ENCODE measurements at regions not wholly inside any gene's neighbourhood (a gene's known extent, or its start where the extent isn't known, plus 50 kb on each side); places are given as distances from the start of the nearest gene placed in this dataset.

DNA sequence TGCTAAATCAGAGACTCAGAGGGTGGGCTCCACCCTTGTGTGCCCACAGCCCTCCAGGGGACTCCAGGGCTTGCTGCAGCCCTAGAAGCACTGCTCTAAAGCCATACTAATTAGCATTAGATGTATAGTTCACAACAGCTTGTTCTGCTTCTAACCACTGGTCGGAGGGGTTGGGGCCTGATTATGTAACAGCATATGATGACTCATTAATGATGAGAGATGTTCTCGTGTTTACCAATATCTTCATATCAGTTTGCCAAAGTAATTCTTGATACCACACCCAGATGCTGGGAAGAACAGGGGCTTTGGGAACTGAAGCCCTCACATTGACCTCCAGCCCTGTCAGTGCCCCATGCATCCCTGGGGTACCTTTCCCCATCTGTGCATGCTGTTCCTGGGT is 104.1 kb upstream of the FOXA2 start (continued):
- no peak for TF ChIP-seq ZBTB20 (CRISPR knock-in tag; IDR thresholded peaks at IDR 0.05; ENCODE audit: borderline replicate concordance, low read depth)
- TF ChIP-seq POLR2A (IDR thresholded peaks at IDR 0.05; ENCODE audit: insufficient read depth in 1 of 2, low read depth in 2 of 2, low read length in 2 of 2) = no peak
- no peak for TF ChIP-seq WIZ (CRISPR knock-in tag; IDR thresholded peaks at IDR 0.05)
- TF ChIP-seq TRIM24 (CRISPR knock-in tag; IDR thresholded peaks at IDR 0.05) = no peak
- no peak for TF ChIP-seq HOXD1 (CRISPR knock-in tag; IDR thresholded peaks at IDR 0.05)
- TF ChIP-seq KAT2B (IDR thresholded peaks at IDR 0.05; ENCODE audit: borderline replicate concordance, low read depth, low read length) = no peak
- TF ChIP-seq, protein P1, sequence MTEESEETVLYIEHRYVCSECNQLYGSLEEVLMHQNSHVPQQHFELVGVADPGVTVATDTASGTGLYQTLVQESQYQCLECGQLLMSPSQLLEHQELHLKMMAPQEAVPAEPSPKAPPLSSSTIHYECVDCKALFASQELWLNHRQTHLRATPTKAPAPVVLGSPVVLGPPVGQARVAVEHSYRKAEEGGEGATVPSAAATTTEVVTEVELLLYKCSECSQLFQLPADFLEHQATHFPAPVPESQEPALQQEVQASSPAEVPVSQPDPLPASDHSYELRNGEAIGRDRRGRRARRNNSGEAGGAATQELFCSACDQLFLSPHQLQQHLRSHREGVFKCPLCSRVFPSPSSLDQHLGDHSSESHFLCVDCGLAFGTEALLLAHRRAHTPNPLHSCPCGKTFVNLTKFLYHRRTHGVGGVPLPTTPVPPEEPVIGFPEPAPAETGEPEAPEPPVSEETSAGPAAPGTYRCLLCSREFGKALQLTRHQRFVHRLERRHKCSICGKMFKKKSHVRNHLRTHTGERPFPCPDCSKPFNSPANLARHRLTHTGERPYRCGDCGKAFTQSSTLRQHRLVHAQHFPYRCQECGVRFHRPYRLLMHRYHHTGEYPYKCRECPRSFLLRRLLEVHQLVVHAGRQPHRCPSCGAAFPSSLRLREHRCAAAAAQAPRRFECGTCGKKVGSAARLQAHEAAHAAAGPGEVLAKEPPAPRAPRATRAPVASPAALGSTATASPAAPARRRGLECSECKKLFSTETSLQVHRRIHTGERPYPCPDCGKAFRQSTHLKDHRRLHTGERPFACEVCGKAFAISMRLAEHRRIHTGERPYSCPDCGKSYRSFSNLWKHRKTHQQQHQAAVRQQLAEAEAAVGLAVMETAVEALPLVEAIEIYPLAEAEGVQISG (CRISPR knock-in tag; IDR thresholded peaks at IDR 0.05) = no peak
- TF ChIP-seq, protein P2, sequence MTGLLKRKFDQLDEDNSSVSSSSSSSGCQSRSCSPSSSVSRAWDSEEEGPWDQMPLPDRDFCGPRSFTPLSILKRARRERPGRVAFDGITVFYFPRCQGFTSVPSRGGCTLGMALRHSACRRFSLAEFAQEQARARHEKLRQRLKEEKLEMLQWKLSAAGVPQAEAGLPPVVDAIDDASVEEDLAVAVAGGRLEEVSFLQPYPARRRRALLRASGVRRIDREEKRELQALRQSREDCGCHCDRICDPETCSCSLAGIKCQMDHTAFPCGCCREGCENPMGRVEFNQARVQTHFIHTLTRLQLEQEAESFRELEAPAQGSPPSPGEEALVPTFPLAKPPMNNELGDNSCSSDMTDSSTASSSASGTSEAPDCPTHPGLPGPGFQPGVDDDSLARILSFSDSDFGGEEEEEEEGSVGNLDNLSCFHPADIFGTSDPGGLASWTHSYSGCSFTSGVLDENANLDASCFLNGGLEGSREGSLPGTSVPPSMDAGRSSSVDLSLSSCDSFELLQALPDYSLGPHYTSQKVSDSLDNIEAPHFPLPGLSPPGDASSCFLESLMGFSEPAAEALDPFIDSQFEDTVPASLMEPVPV (CRISPR knock-in tag; IDR thresholded peaks at IDR 0.05) = no peak
- TF ChIP-seq ZNF337 (CRISPR knock-in tag; IDR thresholded peaks at IDR 0.05; ENCODE audit: borderline replicate concordance, low read depth) = no peak
- TF ChIP-seq FOSL1 (CRISPR knock-in tag; IDR thresholded peaks at IDR 0.05; ENCODE audit: borderline replicate concordance) = no peak

DNA sequence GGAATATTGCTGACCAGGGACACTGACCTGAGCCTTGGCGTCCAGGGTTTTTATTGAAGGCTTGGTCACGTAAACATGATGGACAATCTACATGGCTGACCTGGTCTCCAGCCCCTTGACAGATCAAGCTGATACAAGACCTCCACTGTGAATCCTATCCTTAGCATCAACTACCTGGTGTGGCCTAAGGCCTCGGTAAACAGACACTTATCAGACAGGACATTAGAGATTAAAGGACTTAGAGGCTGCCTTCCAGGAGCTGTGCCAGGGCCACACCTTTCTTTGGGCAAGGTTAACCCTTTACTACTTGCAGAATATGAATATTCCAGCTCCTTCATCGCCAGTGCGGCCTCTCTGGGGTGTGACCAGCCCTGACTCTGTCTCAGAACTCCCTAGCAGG is 104.9 kb upstream of the FOXA2 start:
- BruUV-seq (replicated peaks) = no TSS peak
- TF ChIP-seq, protein P3, sequence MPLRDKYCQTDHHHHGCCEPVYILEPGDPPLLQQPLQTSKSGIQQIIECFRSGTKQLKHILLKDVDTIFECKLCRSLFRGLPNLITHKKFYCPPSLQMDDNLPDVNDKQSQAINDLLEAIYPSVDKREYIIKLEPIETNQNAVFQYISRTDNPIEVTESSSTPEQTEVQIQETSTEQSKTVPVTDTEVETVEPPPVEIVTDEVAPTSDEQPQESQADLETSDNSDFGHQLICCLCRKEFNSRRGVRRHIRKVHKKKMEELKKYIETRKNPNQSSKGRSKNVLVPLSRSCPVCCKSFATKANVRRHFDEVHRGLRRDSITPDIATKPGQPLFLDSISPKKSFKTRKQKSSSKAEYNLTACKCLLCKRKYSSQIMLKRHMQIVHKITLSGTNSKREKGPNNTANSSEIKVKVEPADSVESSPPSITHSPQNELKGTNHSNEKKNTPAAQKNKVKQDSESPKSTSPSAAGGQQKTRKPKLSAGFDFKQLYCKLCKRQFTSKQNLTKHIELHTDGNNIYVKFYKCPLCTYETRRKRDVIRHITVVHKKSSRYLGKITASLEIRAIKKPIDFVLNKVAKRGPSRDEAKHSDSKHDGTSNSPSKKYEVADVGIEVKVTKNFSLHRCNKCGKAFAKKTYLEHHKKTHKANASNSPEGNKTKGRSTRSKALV (CRISPR knock-in tag; IDR thresholded peaks at IDR 0.05) = no peak
- TF ChIP-seq, protein P4, sequence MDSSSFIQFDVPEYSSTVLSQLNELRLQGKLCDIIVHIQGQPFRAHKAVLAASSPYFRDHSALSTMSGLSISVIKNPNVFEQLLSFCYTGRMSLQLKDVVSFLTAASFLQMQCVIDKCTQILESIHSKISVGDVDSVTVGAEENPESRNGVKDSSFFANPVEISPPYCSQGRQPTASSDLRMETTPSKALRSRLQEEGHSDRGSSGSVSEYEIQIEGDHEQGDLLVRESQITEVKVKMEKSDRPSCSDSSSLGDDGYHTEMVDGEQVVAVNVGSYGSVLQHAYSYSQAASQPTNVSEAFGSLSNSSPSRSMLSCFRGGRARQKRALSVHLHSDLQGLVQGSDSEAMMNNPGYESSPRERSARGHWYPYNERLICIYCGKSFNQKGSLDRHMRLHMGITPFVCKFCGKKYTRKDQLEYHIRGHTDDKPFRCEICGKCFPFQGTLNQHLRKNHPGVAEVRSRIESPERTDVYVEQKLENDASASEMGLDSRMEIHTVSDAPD (CRISPR knock-in tag; IDR thresholded peaks at IDR 0.05) = no peak
- TF ChIP-seq, protein P5, sequence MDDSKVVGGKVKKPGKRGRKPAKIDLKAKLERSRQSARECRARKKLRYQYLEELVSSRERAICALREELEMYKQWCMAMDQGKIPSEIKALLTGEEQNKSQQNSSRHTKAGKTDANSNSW (CRISPR knock-in tag; IDR thresholded peaks at IDR 0.05; ENCODE audit: borderline replicate concordance) = no peak
- TF ChIP-seq ARNTL (CRISPR knock-in tag; IDR thresholded peaks at IDR 0.05) (no peak), PHF20 (CRISPR knock-in tag; IDR thresholded peaks at IDR 0.05) (no peak), NAIF1 (CRISPR knock-in tag; IDR thresholded peaks at IDR 0.05; ENCODE audit: borderline replicate concordance) (no peak), HDAC2 (CRISPR knock-in tag; IDR thresholded peaks at IDR 0.05) (no peak)

More for the DNA sequence above, 104.9 kb upstream of the FOXA2 start:
- Histone ChIP-seq H3K9ac (ENCODE audit: insufficient read depth, low read depth, low read length) (no peak overlapping the region), H3K27ac (ENCODE audit: extremely low read length, insufficient read depth, low read length) (no peak overlapping the region), H3K79me2 (ENCODE audit: insufficient read depth, low read length) (no peaks in the 10 kb centered on the region), H3K27me3 (ENCODE audit: control insufficient read depth in 1 of 2, insufficient read depth in 2 of 2, low read length in 2 of 2) (peaks cover 0 to 6% of the 10 kb centered on the region in 2 experiments; a peak in 1 of 5 replicates), H3K4me1 (ENCODE audit: insufficient read depth, low read length) (peaks cover 13% of the 10 kb centered on the region), H4K20me1 (ENCODE audit: insufficient read depth, low read length) (no peaks in the 10 kb centered on the region), H3K4me2 (ENCODE audit: low read depth, low read length) (no peak overlapping the region), H3K4me3 (replicated peaks in 1 of 3; ENCODE audit: insufficient read depth in 1 of 3, low read depth in 2 of 3, low read length in 3 of 3) (no peak overlapping the region), H3K36me3 (replicated peaks in 1 of 2; ENCODE audit: control insufficient read depth in 1 of 2, insufficient read depth in 2 of 2, low read length in 2 of 2) (no peaks in the 10 kb centered on the region), H3K9me3 (ENCODE audit: low read length) (no peaks in the 10 kb centered on the region), H2AFZ (ENCODE audit: low read length) (no peak overlapping the region)
- intact Hi-C loops (cut with micrococcal nuclease; ENCODE audit: unreplicated experiment) = no loop called here
- no peak for FAIRE-seq
- ATAC-seq = no peak
- in situ Hi-C loops (cut with HindIII; ENCODE audit: extremely low pct_ligation_motif_present, low pct_unique_long_range_greater_than_20kb) = loop anchor here (5.0 kb wide), 2 partner anchors 237 to 352 kb away; no protein-coding TSS in a partner anchor
- DNase-seq (ENCODE audit: low spot score) = no peak
- POLR2A ChIA-PET = no interaction called here
- WGBS (ENCODE audit: low lambda C conversion rate) = 34% methylated on average over 5 of the region's 5 CpGs
- CTCF ChIA-PET (ENCODE audit: low intra/inter-chr PET ratio, low total read pairs) = interaction anchor here (0.8 kb wide), 1 partner anchor 651 kb away, joined by 3 read pairs; no protein-coding TSS in a partner anchor

Data from HepG2 (cell line).